ENCODE measurements at regions not wholly inside any gene's neighbourhood (a gene's known extent, or its start where the extent isn't known, plus 50 kb on each side); places are given as distances from the start of the nearest gene placed in this dataset.

GRCh38 chr5:167759057-167759821, 532.2 kb upstream of the WWC1 start:
- TF ChIP-seq CTCF (IDR thresholded peaks at IDR 0.05): no peak

GRCh38 chr5:167763772-167764171, 527.7 kb upstream of the WWC1 start:
- TF ChIP-seq CTCF (IDR thresholded peaks at IDR 0.05): no peak
- Histone ChIP-seq H3K27me3 (no peaks in the 10 kb centered on the region), H3K4me1 (no peaks in the 10 kb centered on the region), H3K27ac (no peak overlapping the region), H3K4me3 (no peak overlapping the region), H3K9me3 (no peaks in the 10 kb centered on the region), H3K36me3 (no peaks in the 10 kb centered on the region)
- no peak for DNase-seq (ENCODE audit: low spot score)

More at GRCh38 chr5:167759057-167759821, 532.2 kb upstream of the WWC1 start:
- no peaks in the 10 kb centered on the region for H3K36me3 ChIP-seq
- H3K27me3 ChIP-seq: no peaks in the 10 kb centered on the region
- no peaks in the 10 kb centered on the region for H3K4me1 ChIP-seq
- H3K9me3 ChIP-seq: no peaks in the 10 kb centered on the region
- DNase-seq (ENCODE audit: low spot score): no peak
- H3K4me3 ChIP-seq: no peak overlapping the region
- H3K27ac ChIP-seq: no peak overlapping the region

- no peaks in the 10 kb centered on the region for H3K27me3 ChIP-seq
- no peak overlapping the region for H3K27ac ChIP-seq
- no peaks in the 10 kb centered on the region for H3K4me1 ChIP-seq
- H3K4me3 ChIP-seq: no peak overlapping the region
- no peak for TF ChIP-seq CTCF (IDR thresholded peaks at IDR 0.05)
- no peaks in the 10 kb centered on the region for H3K36me3 ChIP-seq
- H3K9me3 ChIP-seq: no peaks in the 10 kb centered on the region
- DNase-seq (ENCODE audit: low spot score): no peak
Observed at GRCh38 chr5:167764641-167765289, 526.7 kb upstream of the WWC1 start.

- DNase-seq (ENCODE audit: low spot score): no peak
- H3K9me3 ChIP-seq: no peaks in the 10 kb centered on the region
- H3K4me1 ChIP-seq: no peaks in the 10 kb centered on the region
- H3K27ac ChIP-seq: no peak overlapping the region
- H3K4me3 ChIP-seq: no peak overlapping the region
- TF ChIP-seq CTCF (IDR thresholded peaks at IDR 0.05): no peak
- H3K36me3 ChIP-seq: no peaks in the 10 kb centered on the region
- H3K27me3 ChIP-seq: no peaks in the 10 kb centered on the region
Observed at GRCh38 chr5:167765352-167765751, 526.1 kb upstream of the WWC1 start.

- TF ChIP-seq CTCF (IDR thresholded peaks at IDR 0.05): no peak
- H3K9me3 ChIP-seq: no peaks in the 10 kb centered on the region
- no peak overlapping the region for H3K4me3 ChIP-seq
- DNase-seq (ENCODE audit: low spot score): no peak
- no peaks in the 10 kb centered on the region for H3K4me1 ChIP-seq
- H3K27ac ChIP-seq: no peak overlapping the region
- H3K36me3 ChIP-seq: no peaks in the 10 kb centered on the region
- no peaks in the 10 kb centered on the region for H3K27me3 ChIP-seq
Observed at GRCh38 chr5:167766957-167767356, 524.5 kb upstream of the WWC1 start.
